Cardiac muscle cell (in vitro differentiated cells and primary cell): ENCODE measurements at regions not wholly inside any gene's neighbourhood (a gene's known extent, or its start where the extent isn't known, plus 50 kb on each side); places are given as distances from the start of the nearest gene placed in this dataset.
A peak's percentile ranks its signal among the peaks of the same experiment; 100 is the strongest.

Experiments
- DNase-seq, 2 donors: peaks; one replicate each; pipeline versions ENCODE4 v3.0.0 to v3.0.0-alpha.2; 2010 to 2017; ENCODE audit warnings: low read depth in 1 of 2, low spot score in 1 of 2
- H3K27ac ChIP-seq: fragments of 200-600 bp; sonication (generic); 2 replicates; pipeline ENCODE4 v1.5.1; 2016
- H3K27me3 ChIP-seq: fragments of 200-600 bp; sonication (generic); 2 replicates; pipeline ENCODE4 v1.6.0; 2016; ENCODE audit warnings: control low read depth
- H3K36me3 ChIP-seq: fragments of 200-600 bp; sonication (generic); 2 replicates; pipeline ENCODE4 v1.5.1; 2016; ENCODE audit warnings: control low read depth
- H3K4me1 ChIP-seq: fragments of 200-600 bp; sonication (generic); 2 replicates; pipeline ENCODE4 v1.8.1; 2017; ENCODE audit warnings: low read depth, mild to moderate bottlenecking, mixed run types
- H3K4me3 ChIP-seq: fragments of 200-600 bp; sonication (generic); 2 replicates; pipeline ENCODE4 v1.5.1; 2016; ENCODE audit warnings: mild to moderate bottlenecking
- H3K9me3 ChIP-seq: fragments of 200-600 bp; sonication (generic); 2 replicates; pipeline ENCODE4 v1.5.1; 2017; ENCODE audit warnings: low read depth, mild to moderate bottlenecking, control low read depth
- TF ChIP-seq, protein P1 (sequence below): IDR thresholded peaks from 2 replicates; pipeline ENCODE4 v1.5.1; 2012; ENCODE audit warnings: low read depth, mild to moderate bottlenecking, low read length

- no peak for DNase-seq
- H3K4me1 ChIP-seq: no peaks in the 10 kb centered on the region
Measured at GRCh38 chr4:17117746-17118145, 219.3 kb upstream of the LDB2 start.

GRCh38 chr4:17115583-17115982, 217.1 kb upstream of the LDB2 start:
- Histone ChIP-seq H3K27me3 (no peaks in the 10 kb centered on the region), H3K4me1 (no peaks in the 10 kb centered on the region), H3K4me3 (no peak overlapping the region), H3K9me3 (no peaks in the 10 kb centered on the region), H3K27ac (no peak overlapping the region), H3K36me3 (no peaks in the 10 kb centered on the region)
- TF ChIP-seq, protein P1, sequence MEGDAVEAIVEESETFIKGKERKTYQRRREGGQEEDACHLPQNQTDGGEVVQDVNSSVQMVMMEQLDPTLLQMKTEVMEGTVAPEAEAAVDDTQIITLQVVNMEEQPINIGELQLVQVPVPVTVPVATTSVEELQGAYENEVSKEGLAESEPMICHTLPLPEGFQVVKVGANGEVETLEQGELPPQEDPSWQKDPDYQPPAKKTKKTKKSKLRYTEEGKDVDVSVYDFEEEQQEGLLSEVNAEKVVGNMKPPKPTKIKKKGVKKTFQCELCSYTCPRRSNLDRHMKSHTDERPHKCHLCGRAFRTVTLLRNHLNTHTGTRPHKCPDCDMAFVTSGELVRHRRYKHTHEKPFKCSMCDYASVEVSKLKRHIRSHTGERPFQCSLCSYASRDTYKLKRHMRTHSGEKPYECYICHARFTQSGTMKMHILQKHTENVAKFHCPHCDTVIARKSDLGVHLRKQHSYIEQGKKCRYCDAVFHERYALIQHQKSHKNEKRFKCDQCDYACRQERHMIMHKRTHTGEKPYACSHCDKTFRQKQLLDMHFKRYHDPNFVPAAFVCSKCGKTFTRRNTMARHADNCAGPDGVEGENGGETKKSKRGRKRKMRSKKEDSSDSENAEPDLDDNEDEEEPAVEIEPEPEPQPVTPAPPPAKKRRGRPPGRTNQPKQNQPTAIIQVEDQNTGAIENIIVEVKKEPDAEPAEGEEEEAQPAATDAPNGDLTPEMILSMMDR: no peak
- no peak for DNase-seq

More at GRCh38 chr4:17117746-17118145, 219.3 kb upstream of the LDB2 start:
- no peaks in the 10 kb centered on the region for H3K9me3 ChIP-seq
- H3K27ac ChIP-seq: no peak overlapping the region
- H3K36me3 ChIP-seq: no peaks in the 10 kb centered on the region
- H3K27me3 ChIP-seq: no peaks in the 10 kb centered on the region
- TF ChIP-seq, protein P1: no peak
- H3K4me3 ChIP-seq: no peak overlapping the region

DNA sequence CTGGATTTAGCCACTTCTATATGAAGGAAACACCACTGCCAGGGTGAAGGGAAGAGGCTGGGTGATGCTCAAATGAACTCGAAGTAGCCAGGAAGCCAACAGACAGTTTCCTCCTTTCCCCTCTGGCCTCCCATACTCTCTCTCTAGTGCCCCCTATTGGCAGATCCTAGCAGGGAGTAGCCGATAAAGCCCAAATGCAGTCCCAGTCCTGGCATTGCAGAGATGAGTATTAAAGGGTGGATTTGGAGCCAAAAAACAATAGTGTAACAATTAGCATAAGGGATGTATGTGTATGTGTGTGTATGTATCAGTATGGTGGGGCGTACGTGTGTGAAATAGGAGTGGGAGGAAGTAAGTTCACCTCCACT, 213.8 kb upstream of the LDB2 start:
- Histone ChIP-seq H3K9me3 (no peaks in the 10 kb centered on the region), H3K36me3 (no peaks in the 10 kb centered on the region), H3K4me3 (no peak overlapping the region), H3K27ac (no peak overlapping the region), H3K4me1 (no peaks in the 10 kb centered on the region), H3K27me3 (no peaks in the 10 kb centered on the region)
- peak; percentile 36 to 63 for DNase-seq
- TF ChIP-seq, protein P1: peak; percentile 66

- Histone ChIP-seq H3K4me3 (no peak overlapping the region), H3K9me3 (no peaks in the 10 kb centered on the region), H3K27me3 (no peaks in the 10 kb centered on the region), H3K4me1 (no peaks in the 10 kb centered on the region), H3K36me3 (no peaks in the 10 kb centered on the region), H3K27ac (no peak overlapping the region)
- DNase-seq: no peak
- TF ChIP-seq, protein P1: no peak
Measured at GRCh38 chr4:17109126-17109525, 210.7 kb upstream of the LDB2 start.

- TF ChIP-seq, protein P1: no peak
- no peak for DNase-seq
- no peak overlapping the region for H3K4me3 ChIP-seq
Measured at GRCh38 chr4:17103231-17103630, 204.8 kb upstream of the LDB2 start.

DNA sequence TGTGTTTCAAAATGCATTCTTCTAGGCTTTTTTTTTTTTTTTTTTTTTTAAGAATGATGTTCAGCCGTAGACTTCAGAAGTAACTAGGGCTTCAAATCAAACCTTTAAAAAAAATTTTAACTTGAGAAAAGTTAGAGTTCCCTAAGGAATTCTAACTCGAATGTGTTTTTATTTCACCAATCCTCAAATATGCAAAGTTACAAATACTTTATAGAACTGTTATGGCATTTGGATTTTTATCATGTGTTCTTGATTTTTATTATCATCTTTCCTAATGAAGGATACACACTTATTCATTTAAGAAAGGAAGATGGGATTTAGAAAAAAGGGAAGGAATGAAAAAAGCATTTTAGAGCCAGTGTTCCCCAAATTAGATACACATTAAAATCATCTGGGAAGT, 200.6 kb upstream of the LDB2 start:
- no peaks in the 10 kb centered on the region for H3K9me3 ChIP-seq
- TF ChIP-seq, protein P1: no peak
- H3K36me3 ChIP-seq: no peaks in the 10 kb centered on the region
- H3K27ac ChIP-seq: no peak overlapping the region
- peaks cover 5% of the 10 kb centered on the region for H3K4me1 ChIP-seq
- H3K27me3 ChIP-seq: no peaks in the 10 kb centered on the region
- no peak overlapping the region for H3K4me3 ChIP-seq
- no peak for DNase-seq

More at GRCh38 chr4:17103231-17103630, 204.8 kb upstream of the LDB2 start:
- Histone ChIP-seq H3K27me3 (no peaks in the 10 kb centered on the region), H3K9me3 (no peaks in the 10 kb centered on the region), H3K36me3 (no peaks in the 10 kb centered on the region), H3K27ac (no peak overlapping the region), H3K4me1 (no peaks in the 10 kb centered on the region)
